Type B pancreatic cell (in vitro differentiated cells): ENCODE measurements at regions not wholly inside any gene's neighbourhood (a gene's known extent, or its start where the extent isn't known, plus 50 kb on each side); places are given as distances from the start of the nearest gene placed in this dataset.

Experiments
- DNase-seq: peaks from one replicate; pipeline ENCODE4 v3.0.0; 2021; ENCODE audit warnings: mixed read lengths; ENCODE audit not compliant: unreplicated experiment; ENCODE audit errors: extremely low spot score
- H3K27ac Mint-ChIP-seq: 2 replicates; pipeline ENCODE4 v1.8.0; 2021; ENCODE audit warnings: mild to moderate bottlenecking, mixed read lengths
- H3K27me3 Mint-ChIP-seq: 2 replicates; pipeline ENCODE4 v1.8.0; 2021; ENCODE audit warnings: mixed read lengths
- H3K36me3 Mint-ChIP-seq: 2 replicates; pipeline ENCODE4 v1.8.0; 2021; ENCODE audit warnings: mixed read lengths
- H3K4me1 Mint-ChIP-seq: one replicate; pipeline ENCODE4 v1.8.0; 2021; ENCODE audit warnings: mixed read lengths; ENCODE audit not compliant: unreplicated experiment
- H3K4me3 Mint-ChIP-seq: 2 replicates; pipeline ENCODE4 v1.8.0; 2021; ENCODE audit warnings: mild to moderate bottlenecking, mixed read lengths
- H3K9me3 Mint-ChIP-seq: 2 replicates; pipeline ENCODE4 v1.8.0; 2021; ENCODE audit warnings: mixed read lengths
- TF ChIP-seq, protein P1 (sequence below): fragments of 200-600 bp; sonication (generic); conservative IDR thresholded peaks from 2 replicates; pipeline ENCODE4 v1.5.0; 2021; ENCODE audit warnings: antibody characterized with exemption, mild to moderate bottlenecking

- H3K27me3 Mint-ChIP-seq = peaks cover 19% of the 10 kb centered on the region
- TF ChIP-seq, protein P1, sequence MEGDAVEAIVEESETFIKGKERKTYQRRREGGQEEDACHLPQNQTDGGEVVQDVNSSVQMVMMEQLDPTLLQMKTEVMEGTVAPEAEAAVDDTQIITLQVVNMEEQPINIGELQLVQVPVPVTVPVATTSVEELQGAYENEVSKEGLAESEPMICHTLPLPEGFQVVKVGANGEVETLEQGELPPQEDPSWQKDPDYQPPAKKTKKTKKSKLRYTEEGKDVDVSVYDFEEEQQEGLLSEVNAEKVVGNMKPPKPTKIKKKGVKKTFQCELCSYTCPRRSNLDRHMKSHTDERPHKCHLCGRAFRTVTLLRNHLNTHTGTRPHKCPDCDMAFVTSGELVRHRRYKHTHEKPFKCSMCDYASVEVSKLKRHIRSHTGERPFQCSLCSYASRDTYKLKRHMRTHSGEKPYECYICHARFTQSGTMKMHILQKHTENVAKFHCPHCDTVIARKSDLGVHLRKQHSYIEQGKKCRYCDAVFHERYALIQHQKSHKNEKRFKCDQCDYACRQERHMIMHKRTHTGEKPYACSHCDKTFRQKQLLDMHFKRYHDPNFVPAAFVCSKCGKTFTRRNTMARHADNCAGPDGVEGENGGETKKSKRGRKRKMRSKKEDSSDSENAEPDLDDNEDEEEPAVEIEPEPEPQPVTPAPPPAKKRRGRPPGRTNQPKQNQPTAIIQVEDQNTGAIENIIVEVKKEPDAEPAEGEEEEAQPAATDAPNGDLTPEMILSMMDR = no peak
- DNase-seq = no peak
- no peak overlapping the region for H3K27ac Mint-ChIP-seq
- no peaks in the 10 kb centered on the region for H3K36me3 Mint-ChIP-seq
- no peak overlapping the region for H3K4me3 Mint-ChIP-seq
- no peaks in the 10 kb centered on the region for H3K4me1 Mint-ChIP-seq
- no peaks in the 10 kb centered on the region for H3K9me3 Mint-ChIP-seq
Observed at GRCh38 chr5:2621631-2622030, 129.8 kb downstream of the IRX2 start.

DNA sequence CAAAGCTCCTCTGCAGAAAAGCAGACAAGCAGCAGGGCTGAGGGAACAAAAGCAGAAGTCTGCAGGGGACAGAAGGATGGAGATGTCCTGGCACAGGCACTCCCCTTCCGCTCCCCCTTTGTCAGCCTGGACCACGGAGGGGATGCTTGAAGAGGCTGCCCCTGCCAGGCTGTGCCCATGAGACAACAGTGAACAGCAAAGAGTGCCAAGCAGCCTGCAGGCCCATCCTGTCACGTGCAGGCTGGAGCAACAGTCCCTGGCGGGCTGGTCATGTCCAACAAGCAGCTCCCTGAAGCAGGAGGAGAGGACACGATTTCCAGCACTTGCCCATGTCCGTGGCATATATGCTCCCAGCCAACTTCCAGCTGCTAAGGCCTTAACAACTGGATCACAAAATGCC, 132.3 kb downstream of the IRX2 start:
- TF ChIP-seq, protein P1 = no peak
- H3K4me1 Mint-ChIP-seq = no peaks in the 10 kb centered on the region
- no peaks in the 10 kb centered on the region for H3K36me3 Mint-ChIP-seq
- H3K27me3 Mint-ChIP-seq = peaks cover 15% of the 10 kb centered on the region
- no peak for DNase-seq
- H3K27ac Mint-ChIP-seq = no peak overlapping the region
- H3K9me3 Mint-ChIP-seq = peaks cover 7% of the 10 kb centered on the region
- no peak overlapping the region for H3K4me3 Mint-ChIP-seq

DNA sequence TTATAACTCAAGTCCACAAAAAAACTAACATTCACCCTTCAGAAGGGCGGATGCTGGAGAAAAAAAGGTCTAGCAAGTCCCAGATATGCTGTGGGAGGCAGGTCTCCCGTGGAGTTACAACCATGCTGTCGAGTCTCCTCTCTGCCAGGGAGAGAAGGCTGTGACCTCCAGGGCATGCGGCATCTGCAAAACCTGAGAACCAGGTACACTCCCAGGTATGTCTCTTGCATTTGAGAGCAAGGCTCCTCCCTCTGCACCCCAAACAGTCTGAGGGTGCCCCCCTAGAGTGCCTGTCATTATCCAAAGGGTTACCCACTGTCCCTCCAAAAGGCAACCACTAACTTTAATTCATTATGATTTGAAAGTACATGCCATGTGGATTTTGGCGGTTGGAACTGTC, 134.0 kb downstream of the IRX2 start:
- Mint-ChIP-seq H3K27ac (no peak overlapping the region), H3K27me3 (peaks cover 15% of the 10 kb centered on the region)

DNA sequence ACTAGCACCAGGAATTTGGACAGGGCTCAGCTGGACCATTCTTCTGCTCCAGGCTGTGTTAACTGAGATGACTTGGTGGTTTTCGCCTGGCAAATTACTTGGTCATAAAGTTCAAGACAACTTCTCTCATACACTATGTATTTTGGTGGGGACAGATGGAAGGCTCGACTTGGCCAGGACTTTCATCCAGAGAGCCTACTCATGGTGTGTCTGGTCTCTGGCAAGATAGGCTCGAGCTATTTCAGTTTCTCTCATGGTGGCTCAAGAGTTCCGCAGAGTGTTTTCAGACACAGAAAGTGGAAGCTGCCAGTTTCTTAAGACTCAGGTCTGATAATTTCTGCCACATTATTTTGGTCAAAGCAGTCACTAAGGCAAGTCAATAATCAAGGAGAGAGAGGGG, 135.6 kb downstream of the IRX2 start:
- H3K27me3 Mint-ChIP-seq = peaks cover 13% of the 10 kb centered on the region
- no peak overlapping the region for H3K27ac Mint-ChIP-seq
- TF ChIP-seq, protein P1 = no peak
- peaks cover 3% of the 10 kb centered on the region for H3K4me1 Mint-ChIP-seq
- no peak overlapping the region for H3K4me3 Mint-ChIP-seq
- no peaks in the 10 kb centered on the region for H3K36me3 Mint-ChIP-seq
- no peak for DNase-seq
- peaks cover 7% of the 10 kb centered on the region for H3K9me3 Mint-ChIP-seq

More for the DNA sequence above, 134.0 kb downstream of the IRX2 start:
- peaks cover 2% of the 10 kb centered on the region for H3K4me1 Mint-ChIP-seq
- TF ChIP-seq, protein P1 = no peak
- H3K4me3 Mint-ChIP-seq = no peak overlapping the region
- H3K9me3 Mint-ChIP-seq = peaks cover 7% of the 10 kb centered on the region
- no peak for DNase-seq
- no peaks in the 10 kb centered on the region for H3K36me3 Mint-ChIP-seq

DNA sequence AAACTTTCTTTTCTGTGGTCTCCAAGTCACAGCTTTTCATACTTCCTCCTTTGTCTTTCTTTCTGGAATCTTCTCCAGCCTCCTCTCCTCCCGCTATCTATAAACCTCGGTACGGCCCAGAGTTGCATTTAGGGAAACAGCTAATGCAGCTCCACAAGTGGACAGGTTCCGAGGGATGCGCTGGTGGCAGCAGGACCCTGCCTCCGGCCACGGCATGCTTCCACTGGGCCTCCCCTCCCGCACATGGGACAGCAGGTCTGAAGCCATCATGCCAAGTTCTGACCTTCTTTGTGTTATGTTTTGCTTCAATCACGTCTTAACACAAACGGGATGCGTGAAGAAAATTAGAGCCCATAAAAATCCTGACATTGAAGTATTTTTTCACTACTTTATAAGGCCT, 136.9 kb downstream of the IRX2 start:
- no peak for DNase-seq
- Mint-ChIP-seq H3K4me3 (no peak overlapping the region), H3K9me3 (peaks cover 7% of the 10 kb centered on the region), H3K27ac (no peak overlapping the region), H3K27me3 (peaks cover 13% of the 10 kb centered on the region), H3K4me1 (peaks cover 3% of the 10 kb centered on the region), H3K36me3 (no peaks in the 10 kb centered on the region)
- TF ChIP-seq, protein P1 = no peak

- no peaks in the 10 kb centered on the region for H3K36me3 Mint-ChIP-seq
- H3K4me1 Mint-ChIP-seq = peaks cover 3% of the 10 kb centered on the region
- H3K4me3 Mint-ChIP-seq = no peak overlapping the region
- TF ChIP-seq, protein P1 = no peak
- H3K9me3 Mint-ChIP-seq = peaks cover 7% of the 10 kb centered on the region
- H3K27ac Mint-ChIP-seq = no peak overlapping the region
- peaks cover 9% of the 10 kb centered on the region for H3K27me3 Mint-ChIP-seq
- DNase-seq = no peak
Observed at GRCh38 chr5:2611659-2612058, 139.8 kb downstream of the IRX2 start.
